ENCODE measurements at regions not wholly inside any gene's neighbourhood (a gene's known extent, or its start where the extent isn't known, plus 50 kb on each side); places are given as distances from the start of the nearest gene placed in this dataset.

DNA sequence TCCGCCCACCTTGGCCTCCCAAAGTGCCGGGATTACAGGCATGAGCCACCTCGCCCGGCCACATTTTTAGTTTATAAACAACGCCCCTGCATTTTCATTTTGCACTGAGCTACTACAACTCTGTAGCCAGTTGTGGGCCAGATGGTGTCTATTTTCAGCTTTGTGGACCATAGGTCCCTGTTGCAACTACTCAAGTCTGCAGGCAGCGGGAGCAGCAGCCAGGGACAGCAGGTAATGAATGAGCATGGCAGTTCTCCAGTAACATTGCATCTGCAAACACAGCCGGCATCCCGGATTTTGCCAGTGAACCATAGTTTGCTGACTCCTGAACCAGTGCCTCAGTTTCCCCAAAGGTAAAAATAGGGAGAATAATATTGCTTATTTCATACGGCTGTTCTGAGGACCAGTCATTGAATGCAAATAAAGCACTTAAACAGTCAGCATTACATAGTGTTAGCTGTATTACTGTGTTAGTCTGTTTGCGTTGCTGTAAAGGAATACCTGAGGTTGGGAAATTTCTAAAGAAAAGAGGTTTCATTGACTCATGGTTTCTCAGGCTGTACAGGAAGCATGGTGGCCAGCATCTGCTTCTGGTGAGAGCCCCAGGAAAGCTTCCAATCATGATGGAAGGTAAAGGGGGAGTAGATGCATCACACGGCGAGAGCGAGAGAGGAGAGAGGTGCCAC is 65.5 kb upstream of the SLC45A1 start:
- H3K79me2 ChIP-seq (replicated peaks; ENCODE audit: insufficient read depth, low read length): no peaks in the 10 kb centered on the region
- H3F3A ChIP-seq (ENCODE audit: insufficient read depth, low read length, poor library complexity, severe bottlenecking): no peaks in the 10 kb centered on the region
- no peaks in the 10 kb centered on the region for H3K9me3 ChIP-seq (ENCODE audit: low read length)
- H2AFZ ChIP-seq (ENCODE audit: low read depth, low read length): no peak overlapping the region
- H3K36me3 ChIP-seq (ENCODE audit: insufficient read depth, low read length): no peaks in the 10 kb centered on the region
- H3K9me2 ChIP-seq (ENCODE audit: insufficient read depth, low read length): no peaks in the 10 kb centered on the region
- TF ChIP-seq EP300 (conservative IDR thresholded peaks at IDR 0.05; ENCODE audit: poor library complexity, severe bottlenecking): no peak
- TF ChIP-seq, protein P1, sequence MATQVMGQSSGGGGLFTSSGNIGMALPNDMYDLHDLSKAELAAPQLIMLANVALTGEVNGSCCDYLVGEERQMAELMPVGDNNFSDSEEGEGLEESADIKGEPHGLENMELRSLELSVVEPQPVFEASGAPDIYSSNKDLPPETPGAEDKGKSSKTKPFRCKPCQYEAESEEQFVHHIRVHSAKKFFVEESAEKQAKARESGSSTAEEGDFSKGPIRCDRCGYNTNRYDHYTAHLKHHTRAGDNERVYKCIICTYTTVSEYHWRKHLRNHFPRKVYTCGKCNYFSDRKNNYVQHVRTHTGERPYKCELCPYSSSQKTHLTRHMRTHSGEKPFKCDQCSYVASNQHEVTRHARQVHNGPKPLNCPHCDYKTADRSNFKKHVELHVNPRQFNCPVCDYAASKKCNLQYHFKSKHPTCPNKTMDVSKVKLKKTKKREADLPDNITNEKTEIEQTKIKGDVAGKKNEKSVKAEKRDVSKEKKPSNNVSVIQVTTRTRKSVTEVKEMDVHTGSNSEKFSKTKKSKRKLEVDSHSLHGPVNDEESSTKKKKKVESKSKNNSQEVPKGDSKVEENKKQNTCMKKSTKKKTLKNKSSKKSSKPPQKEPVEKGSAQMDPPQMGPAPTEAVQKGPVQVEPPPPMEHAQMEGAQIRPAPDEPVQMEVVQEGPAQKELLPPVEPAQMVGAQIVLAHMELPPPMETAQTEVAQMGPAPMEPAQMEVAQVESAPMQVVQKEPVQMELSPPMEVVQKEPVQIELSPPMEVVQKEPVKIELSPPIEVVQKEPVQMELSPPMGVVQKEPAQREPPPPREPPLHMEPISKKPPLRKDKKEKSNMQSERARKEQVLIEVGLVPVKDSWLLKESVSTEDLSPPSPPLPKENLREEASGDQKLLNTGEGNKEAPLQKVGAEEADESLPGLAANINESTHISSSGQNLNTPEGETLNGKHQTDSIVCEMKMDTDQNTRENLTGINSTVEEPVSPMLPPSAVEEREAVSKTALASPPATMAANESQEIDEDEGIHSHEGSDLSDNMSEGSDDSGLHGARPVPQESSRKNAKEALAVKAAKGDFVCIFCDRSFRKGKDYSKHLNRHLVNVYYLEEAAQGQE (IDR thresholded peaks at IDR 0.05; ENCODE audit: borderline replicate concordance): no peak
- no peak for TF ChIP-seq RAD21 (conservative IDR thresholded peaks at IDR 0.05)
- H4K20me1 ChIP-seq (ENCODE audit: insufficient read depth): no peaks in the 10 kb centered on the region
- H3K4me2 ChIP-seq (ENCODE audit: low read length): no peak overlapping the region
- H3K9ac ChIP-seq (ENCODE audit: low read length): no peak overlapping the region
- no peaks in the 10 kb centered on the region for H3K27me3 ChIP-seq (ENCODE audit: insufficient read depth, low read depth, low read length)
- no peak overlapping the region for H3K4me3 ChIP-seq (ENCODE audit: low read length)
- no peak overlapping the region for H3K27ac ChIP-seq (ENCODE audit: low read length)

DNA sequence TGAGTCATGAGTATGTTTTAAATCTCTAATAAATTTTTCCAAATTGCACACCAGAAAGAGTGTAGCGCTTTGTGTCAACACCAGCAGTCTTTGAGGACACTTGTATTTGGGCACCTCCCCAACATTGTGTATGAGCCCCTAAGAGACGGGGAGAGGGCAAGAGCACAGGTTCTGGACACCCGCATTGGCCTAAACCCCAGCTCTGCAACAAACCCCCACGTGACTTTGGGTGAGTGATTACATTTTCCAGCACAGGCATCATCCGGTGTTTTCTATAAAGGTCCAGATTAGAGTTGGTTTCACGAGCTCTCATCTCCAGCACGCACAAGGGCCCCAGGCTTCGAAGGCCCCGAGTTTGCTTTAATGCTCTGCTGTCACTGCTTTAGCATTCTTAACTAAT is 66.3 kb upstream of the SLC45A1 start:
- Histone ChIP-seq H3F3A (ENCODE audit: insufficient read depth, low read length, poor library complexity, severe bottlenecking) (no peaks in the 10 kb centered on the region), H3K36me3 (ENCODE audit: insufficient read depth, low read length) (no peaks in the 10 kb centered on the region), H3K4me2 (ENCODE audit: low read length) (no peak overlapping the region), H3K27me3 (ENCODE audit: insufficient read depth, low read depth, low read length) (no peaks in the 10 kb centered on the region), H3K9ac (ENCODE audit: low read length) (no peak overlapping the region), H3K4me3 (ENCODE audit: low read length) (no peak overlapping the region), H3K79me2 (replicated peaks; ENCODE audit: insufficient read depth, low read length) (no peaks in the 10 kb centered on the region), H3K9me2 (ENCODE audit: insufficient read depth, low read length) (no peaks in the 10 kb centered on the region), H3K9me3 (ENCODE audit: low read length) (no peaks in the 10 kb centered on the region), H3K27ac (ENCODE audit: low read length) (no peak overlapping the region), H2AFZ (ENCODE audit: low read depth, low read length) (no peak overlapping the region), H4K20me1 (ENCODE audit: insufficient read depth) (no peaks in the 10 kb centered on the region)
- TF ChIP-seq, protein P1 (IDR thresholded peaks at IDR 0.05; ENCODE audit: borderline replicate concordance): no peak
- no peak for TF ChIP-seq TAF1 (IDR thresholded peaks at IDR 0.05; ENCODE audit: low read depth)
- TF ChIP-seq POLR2AphosphoS5 (IDR thresholded peaks at IDR 0.05): no peak
- no peak for TF ChIP-seq MXI1 (conservative IDR thresholded peaks at IDR 0.05; ENCODE audit: poor library complexity, severe bottlenecking)
- no peak for TF ChIP-seq EZH2 (IDR thresholded peaks at IDR 0.05; ENCODE audit: borderline replicate concordance, insufficient read depth, low read length, poor library complexity, severe bottlenecking)
- TF ChIP-seq RAD21 (conservative IDR thresholded peaks at IDR 0.05): no peak
- TF ChIP-seq, protein P2, sequence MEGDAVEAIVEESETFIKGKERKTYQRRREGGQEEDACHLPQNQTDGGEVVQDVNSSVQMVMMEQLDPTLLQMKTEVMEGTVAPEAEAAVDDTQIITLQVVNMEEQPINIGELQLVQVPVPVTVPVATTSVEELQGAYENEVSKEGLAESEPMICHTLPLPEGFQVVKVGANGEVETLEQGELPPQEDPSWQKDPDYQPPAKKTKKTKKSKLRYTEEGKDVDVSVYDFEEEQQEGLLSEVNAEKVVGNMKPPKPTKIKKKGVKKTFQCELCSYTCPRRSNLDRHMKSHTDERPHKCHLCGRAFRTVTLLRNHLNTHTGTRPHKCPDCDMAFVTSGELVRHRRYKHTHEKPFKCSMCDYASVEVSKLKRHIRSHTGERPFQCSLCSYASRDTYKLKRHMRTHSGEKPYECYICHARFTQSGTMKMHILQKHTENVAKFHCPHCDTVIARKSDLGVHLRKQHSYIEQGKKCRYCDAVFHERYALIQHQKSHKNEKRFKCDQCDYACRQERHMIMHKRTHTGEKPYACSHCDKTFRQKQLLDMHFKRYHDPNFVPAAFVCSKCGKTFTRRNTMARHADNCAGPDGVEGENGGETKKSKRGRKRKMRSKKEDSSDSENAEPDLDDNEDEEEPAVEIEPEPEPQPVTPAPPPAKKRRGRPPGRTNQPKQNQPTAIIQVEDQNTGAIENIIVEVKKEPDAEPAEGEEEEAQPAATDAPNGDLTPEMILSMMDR (IDR thresholded peaks at IDR 0.05; ENCODE audit: poor library complexity, severe bottlenecking): no peak
- no peak for TF ChIP-seq SMC3 (conservative IDR thresholded peaks at IDR 0.05; ENCODE audit: poor library complexity)
- TF ChIP-seq EP300 (conservative IDR thresholded peaks at IDR 0.05; ENCODE audit: poor library complexity, severe bottlenecking): no peak
